ENCODE measurements at regions not wholly inside any gene's neighbourhood (a gene's known extent, or its start where the extent isn't known, plus 50 kb on each side); places are given as distances from the start of the nearest gene placed in this dataset.
"Not testable (repeated sequence)": the region's sequence is repeated elsewhere in the genome, so short reads cannot be mapped to it uniquely, and the experiment has no call there.

GRCh38 chrX:83749736-83750135 is 111.2 kb upstream of the CYLC1 start:
- H3K27ac Mint-ChIP-seq; intact Hi-C loops (cut with micrococcal nuclease); H3K4me1 Mint-ChIP-seq (ENCODE audit: low read depth); H3K36me3 Mint-ChIP-seq (ENCODE audit: low read depth); H3K4me3 Mint-ChIP-seq; ATAC-seq; POLR2A ChIA-PET; H3K9me3 Mint-ChIP-seq; H3K27me3 Mint-ChIP-seq; DNase-seq; CTCF ChIA-PET: not testable (repeated sequence)

DNA sequence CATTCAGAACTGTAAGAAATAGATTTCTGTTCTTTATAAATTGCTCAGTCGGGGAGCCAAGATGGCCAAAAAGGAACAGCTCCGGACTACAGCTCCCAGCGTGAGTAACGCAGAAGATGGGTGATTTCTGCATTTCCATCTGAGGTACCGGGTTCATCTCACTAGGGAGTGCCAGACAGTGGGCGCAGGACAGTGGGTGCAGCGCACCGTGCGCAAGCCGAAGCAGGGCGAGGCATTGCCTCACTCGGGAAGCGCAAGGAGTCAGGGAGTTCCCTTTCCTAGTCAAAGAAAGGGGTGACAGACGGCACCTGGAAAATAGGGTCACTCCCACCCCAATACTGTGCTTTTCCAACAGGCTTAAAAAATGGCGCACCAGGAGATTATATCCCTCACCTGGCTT is 110.5 kb upstream of the CYLC1 start:
- H3K27ac Mint-ChIP-seq, POLR2A ChIA-PET: not testable (repeated sequence)

DNA sequence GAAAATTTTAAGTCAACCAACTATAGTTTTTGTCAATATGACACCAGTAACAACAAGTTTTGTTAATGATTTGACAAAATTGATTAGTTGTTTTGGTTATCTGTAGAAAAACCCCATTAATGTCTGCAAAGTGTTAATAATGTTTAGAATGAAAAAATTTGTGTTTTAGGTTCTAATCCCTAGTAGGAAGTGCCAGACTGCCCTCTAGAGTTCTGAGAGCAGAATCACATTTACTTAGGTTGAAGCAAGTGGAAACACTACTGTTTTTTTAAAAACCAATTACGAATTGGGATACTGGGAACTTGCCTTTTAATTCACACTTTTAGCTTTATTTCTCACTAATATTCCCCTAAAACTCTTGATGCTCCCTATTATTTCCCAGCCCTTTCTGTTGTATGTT is 101.1 kb upstream of the CYLC1 start:
- Mint-ChIP-seq H3K27me3 (no peaks in the 10 kb centered on the region), H3K4me3 (no peak overlapping the region), H3K36me3 (ENCODE audit: low read depth) (no peaks in the 10 kb centered on the region), H3K9me3 (peaks cover 1% of the 10 kb centered on the region), H3K27ac (no peak overlapping the region), H3K4me1 (ENCODE audit: low read depth) (no peaks in the 10 kb centered on the region)
- TF ChIP-seq CTCF (IDR thresholded peaks at IDR 0.05), result peak; percentile 31
- intact Hi-C loops (cut with micrococcal nuclease), result no loop called here
- ChIA-PET POLR2A (no interaction called here), CTCF (no interaction called here)
- DNase-seq, result no peak
- no peak for ATAC-seq

More for the DNA sequence above, 110.5 kb upstream of the CYLC1 start:
- H3K4me3 Mint-ChIP-seq; ATAC-seq; CTCF ChIA-PET; H3K4me1 Mint-ChIP-seq (ENCODE audit: low read depth); intact Hi-C loops (cut with micrococcal nuclease); H3K27me3 Mint-ChIP-seq; H3K36me3 Mint-ChIP-seq (ENCODE audit: low read depth); DNase-seq; H3K9me3 Mint-ChIP-seq: not testable (repeated sequence)

- ChIA-PET POLR2A (no interaction called here), CTCF (no interaction called here)
- DNase-seq (no peak), ATAC-seq (no peak)
- Mint-ChIP-seq H3K9me3 (no peaks in the 10 kb centered on the region), H3K4me1 (ENCODE audit: low read depth) (no peaks in the 10 kb centered on the region), H3K4me3 (no peak overlapping the region), H3K27ac (no peak overlapping the region), H3K27me3 (no peaks in the 10 kb centered on the region), H3K36me3 (ENCODE audit: low read depth) (no peaks in the 10 kb centered on the region)
- no peak for TF ChIP-seq CTCF (IDR thresholded peaks at IDR 0.05)
- intact Hi-C loops (cut with micrococcal nuclease), result no loop called here
Observed at GRCh38 chrX:83771664-83772063, 89.3 kb upstream of the CYLC1 start.

Data from activated CD8-positive, alpha-beta T cell treated with anti-CD3 and anti-CD28 coated beads for 36 hours (primary cell).